GM10266 (cell line): ENCODE measurements at regions not wholly inside any gene's neighbourhood (a gene's known extent, or its start where the extent isn't known, plus 50 kb on each side); places are given as distances from the start of the nearest gene placed in this dataset.

Experiments
- DNase-seq: peaks from one replicate; pipeline ENCODE4 v3.0.0; 2012; ENCODE audit errors: extremely low spot score
- CTCF ChIP-seq: IDR thresholded peaks from 2 replicates; pipeline ENCODE4 v1.5.1; 2012; ENCODE audit warnings: mild to moderate bottlenecking, low read depth; ENCODE audit not compliant: control insufficient read depth, insufficient read depth; ENCODE audit errors: missing control alignments

GRCh38 chr10:75305675-75306074 lies 69.9 kb upstream of the COMTD1 start:
- TF ChIP-seq CTCF, result no peak
- DNase-seq, result no peak

GRCh38 chr10:75304741-75305390 lies 69.1 kb upstream of the COMTD1 start:
- no peak for TF ChIP-seq CTCF
- DNase-seq, result no peak

- TF ChIP-seq CTCF, result no peak
- no peak for DNase-seq
These were observed 68.6 kb upstream of the COMTD1 start for GRCh38 chr10:75304313-75304712.

- no peak for DNase-seq
- no peak for TF ChIP-seq CTCF
These were observed 67.5 kb upstream of the COMTD1 start for GRCh38 chr10:75303045-75303777.

- no peak for DNase-seq
- TF ChIP-seq CTCF, result no peak
These were observed 66.3 kb upstream of the COMTD1 start for GRCh38 chr10:75302029-75302428.

- no peak for TF ChIP-seq CTCF
- no peak for DNase-seq
These were observed 61.4 kb upstream of the COMTD1 start for GRCh38 chr10:75297021-75297599.
